ENCODE measurements at regions not wholly inside any gene's neighbourhood (a gene's known extent, or its start where the extent isn't known, plus 50 kb on each side); places are given as distances from the start of the nearest gene placed in this dataset.

GRCh38 chr1:81160696-81161095 is 640.0 kb upstream of the ADGRL2 start:
- no peaks in the 10 kb centered on the region for H3K36me3 ChIP-seq (ENCODE audit: control insufficient read depth, insufficient read depth, low read length)
- no peaks in the 10 kb centered on the region for H3K27me3 ChIP-seq (replicated peaks; ENCODE audit: control insufficient read depth, insufficient read depth, low read length)
- no peak overlapping the region for H3K4me3 ChIP-seq (replicated peaks; ENCODE audit: low read depth, low read length)
- TF ChIP-seq CTCF (IDR thresholded peaks at IDR 0.05; ENCODE audit: insufficient read depth, low read length, poor library complexity, severe bottlenecking): no peak
- DNase-seq (ENCODE audit: extremely low read depth, insufficient read length): no peak

GRCh38 chr1:81158592-81158991 is 642.1 kb upstream of the ADGRL2 start:
- Histone ChIP-seq H3K27me3 (replicated peaks; ENCODE audit: control insufficient read depth, insufficient read depth, low read length) (no peaks in the 10 kb centered on the region), H3K36me3 (ENCODE audit: control insufficient read depth, insufficient read depth, low read length) (no peaks in the 10 kb centered on the region), H3K4me3 (replicated peaks; ENCODE audit: low read depth, low read length) (no peak overlapping the region)
- TF ChIP-seq CTCF (IDR thresholded peaks at IDR 0.05; ENCODE audit: insufficient read depth, low read length, poor library complexity, severe bottlenecking): no peak
- DNase-seq (ENCODE audit: extremely low read depth, insufficient read length): no peak

- DNase-seq (ENCODE audit: extremely low read depth, insufficient read length): no peak
- no peak for TF ChIP-seq CTCF (IDR thresholded peaks at IDR 0.05; ENCODE audit: insufficient read depth, low read length, poor library complexity, severe bottlenecking)
- Histone ChIP-seq H3K4me3 (replicated peaks; ENCODE audit: low read depth, low read length) (no peak overlapping the region), H3K27me3 (replicated peaks; ENCODE audit: control insufficient read depth, insufficient read depth, low read length) (no peaks in the 10 kb centered on the region), H3K36me3 (ENCODE audit: control insufficient read depth, insufficient read depth, low read length) (no peaks in the 10 kb centered on the region)
Observed at GRCh38 chr1:81157686-81158085, 643.0 kb upstream of the ADGRL2 start.

- no peak for TF ChIP-seq CTCF (IDR thresholded peaks at IDR 0.05; ENCODE audit: insufficient read depth, low read length, poor library complexity, severe bottlenecking)
- H3K36me3 ChIP-seq (ENCODE audit: control insufficient read depth, insufficient read depth, low read length): no peaks in the 10 kb centered on the region
- H3K4me3 ChIP-seq (replicated peaks; ENCODE audit: low read depth, low read length): no peak overlapping the region
- no peak for DNase-seq (ENCODE audit: extremely low read depth, insufficient read length)
- H3K27me3 ChIP-seq (replicated peaks; ENCODE audit: control insufficient read depth, insufficient read depth, low read length): no peaks in the 10 kb centered on the region
Observed at GRCh38 chr1:81156887-81157286, 643.8 kb upstream of the ADGRL2 start.

GRCh38 chr1:81155131-81155530 is 645.6 kb upstream of the ADGRL2 start:
- no peaks in the 10 kb centered on the region for H3K27me3 ChIP-seq (replicated peaks; ENCODE audit: control insufficient read depth, insufficient read depth, low read length)
- DNase-seq (ENCODE audit: extremely low read depth, insufficient read length): no peak
- TF ChIP-seq CTCF (IDR thresholded peaks at IDR 0.05; ENCODE audit: insufficient read depth, low read length, poor library complexity, severe bottlenecking): no peak
- no peaks in the 10 kb centered on the region for H3K36me3 ChIP-seq (ENCODE audit: control insufficient read depth, insufficient read depth, low read length)
- no peak overlapping the region for H3K4me3 ChIP-seq (replicated peaks; ENCODE audit: low read depth, low read length)

GRCh38 chr1:81151206-81151605 is 649.5 kb upstream of the ADGRL2 start:
- H3K4me3 ChIP-seq (replicated peaks; ENCODE audit: low read depth, low read length): no peak overlapping the region

More at GRCh38 chr1:81151206-81151605, 649.5 kb upstream of the ADGRL2 start:
- no peak for DNase-seq (ENCODE audit: extremely low read depth, insufficient read length)
- no peak for TF ChIP-seq CTCF (IDR thresholded peaks at IDR 0.05; ENCODE audit: insufficient read depth, low read length, poor library complexity, severe bottlenecking)
- H3K36me3 ChIP-seq (ENCODE audit: control insufficient read depth, insufficient read depth, low read length): no peaks in the 10 kb centered on the region
- H3K27me3 ChIP-seq (replicated peaks; ENCODE audit: control insufficient read depth, insufficient read depth, low read length): no peaks in the 10 kb centered on the region

All from GM06990 (cell line).